ENCODE measurements at regions not wholly inside any gene's neighbourhood (a gene's known extent, or its start where the extent isn't known, plus 50 kb on each side); places are given as distances from the start of the nearest gene placed in this dataset.

DNA sequence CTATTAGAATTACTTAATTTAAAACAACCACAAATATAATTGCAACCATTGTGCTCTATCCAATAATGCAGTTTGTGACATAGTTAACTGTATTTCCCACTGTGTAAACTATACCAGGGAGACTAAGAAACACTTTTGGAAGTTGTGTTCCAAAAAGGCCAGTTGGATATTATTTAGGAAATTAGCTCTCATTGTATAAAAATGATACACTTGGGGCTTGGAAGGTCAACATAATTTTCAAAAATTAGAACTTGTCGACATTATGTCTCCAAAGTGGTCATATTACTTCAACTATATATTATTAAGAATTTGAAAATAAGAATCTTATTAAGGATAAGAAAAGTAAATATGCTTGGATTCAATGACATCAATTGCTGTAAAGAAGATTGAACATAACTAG, 876.6 kb downstream of the MRPL39 start:
- TF ChIP-seq, protein P1, sequence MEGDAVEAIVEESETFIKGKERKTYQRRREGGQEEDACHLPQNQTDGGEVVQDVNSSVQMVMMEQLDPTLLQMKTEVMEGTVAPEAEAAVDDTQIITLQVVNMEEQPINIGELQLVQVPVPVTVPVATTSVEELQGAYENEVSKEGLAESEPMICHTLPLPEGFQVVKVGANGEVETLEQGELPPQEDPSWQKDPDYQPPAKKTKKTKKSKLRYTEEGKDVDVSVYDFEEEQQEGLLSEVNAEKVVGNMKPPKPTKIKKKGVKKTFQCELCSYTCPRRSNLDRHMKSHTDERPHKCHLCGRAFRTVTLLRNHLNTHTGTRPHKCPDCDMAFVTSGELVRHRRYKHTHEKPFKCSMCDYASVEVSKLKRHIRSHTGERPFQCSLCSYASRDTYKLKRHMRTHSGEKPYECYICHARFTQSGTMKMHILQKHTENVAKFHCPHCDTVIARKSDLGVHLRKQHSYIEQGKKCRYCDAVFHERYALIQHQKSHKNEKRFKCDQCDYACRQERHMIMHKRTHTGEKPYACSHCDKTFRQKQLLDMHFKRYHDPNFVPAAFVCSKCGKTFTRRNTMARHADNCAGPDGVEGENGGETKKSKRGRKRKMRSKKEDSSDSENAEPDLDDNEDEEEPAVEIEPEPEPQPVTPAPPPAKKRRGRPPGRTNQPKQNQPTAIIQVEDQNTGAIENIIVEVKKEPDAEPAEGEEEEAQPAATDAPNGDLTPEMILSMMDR (IDR thresholded peaks at IDR 0.05; ENCODE audit: low read depth, low read length, missing input control) = no peak
- TF ChIP-seq, protein P2, sequence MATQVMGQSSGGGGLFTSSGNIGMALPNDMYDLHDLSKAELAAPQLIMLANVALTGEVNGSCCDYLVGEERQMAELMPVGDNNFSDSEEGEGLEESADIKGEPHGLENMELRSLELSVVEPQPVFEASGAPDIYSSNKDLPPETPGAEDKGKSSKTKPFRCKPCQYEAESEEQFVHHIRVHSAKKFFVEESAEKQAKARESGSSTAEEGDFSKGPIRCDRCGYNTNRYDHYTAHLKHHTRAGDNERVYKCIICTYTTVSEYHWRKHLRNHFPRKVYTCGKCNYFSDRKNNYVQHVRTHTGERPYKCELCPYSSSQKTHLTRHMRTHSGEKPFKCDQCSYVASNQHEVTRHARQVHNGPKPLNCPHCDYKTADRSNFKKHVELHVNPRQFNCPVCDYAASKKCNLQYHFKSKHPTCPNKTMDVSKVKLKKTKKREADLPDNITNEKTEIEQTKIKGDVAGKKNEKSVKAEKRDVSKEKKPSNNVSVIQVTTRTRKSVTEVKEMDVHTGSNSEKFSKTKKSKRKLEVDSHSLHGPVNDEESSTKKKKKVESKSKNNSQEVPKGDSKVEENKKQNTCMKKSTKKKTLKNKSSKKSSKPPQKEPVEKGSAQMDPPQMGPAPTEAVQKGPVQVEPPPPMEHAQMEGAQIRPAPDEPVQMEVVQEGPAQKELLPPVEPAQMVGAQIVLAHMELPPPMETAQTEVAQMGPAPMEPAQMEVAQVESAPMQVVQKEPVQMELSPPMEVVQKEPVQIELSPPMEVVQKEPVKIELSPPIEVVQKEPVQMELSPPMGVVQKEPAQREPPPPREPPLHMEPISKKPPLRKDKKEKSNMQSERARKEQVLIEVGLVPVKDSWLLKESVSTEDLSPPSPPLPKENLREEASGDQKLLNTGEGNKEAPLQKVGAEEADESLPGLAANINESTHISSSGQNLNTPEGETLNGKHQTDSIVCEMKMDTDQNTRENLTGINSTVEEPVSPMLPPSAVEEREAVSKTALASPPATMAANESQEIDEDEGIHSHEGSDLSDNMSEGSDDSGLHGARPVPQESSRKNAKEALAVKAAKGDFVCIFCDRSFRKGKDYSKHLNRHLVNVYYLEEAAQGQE (IDR thresholded peaks at IDR 0.05) = no peak
- TF ChIP-seq TAF1 (conservative IDR thresholded peaks at IDR 0.05) = no peak
- no peak for TF ChIP-seq FOXA2 (IDR thresholded peaks at IDR 0.05)
- no peak for TF ChIP-seq SP1 (IDR thresholded peaks at IDR 0.05)
- no peak for TF ChIP-seq RAD21 (IDR thresholded peaks at IDR 0.05)
- TF ChIP-seq, protein P3, sequence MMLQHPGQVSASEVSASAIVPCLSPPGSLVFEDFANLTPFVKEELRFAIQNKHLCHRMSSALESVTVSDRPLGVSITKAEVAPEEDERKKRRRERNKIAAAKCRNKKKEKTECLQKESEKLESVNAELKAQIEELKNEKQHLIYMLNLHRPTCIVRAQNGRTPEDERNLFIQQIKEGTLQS (IDR thresholded peaks at IDR 0.05) = no peak
- TF ChIP-seq EGR1 (IDR thresholded peaks at IDR 0.05; ENCODE audit: low read depth in 2 of 2) = no peak
- TF ChIP-seq YY1 (IDR thresholded peaks at IDR 0.05) = no peak
- TF ChIP-seq HNF4A (conservative IDR thresholded peaks at IDR 0.05) = no peak
- no peak for TF ChIP-seq JUND (IDR thresholded peaks at IDR 0.05)
- TF ChIP-seq, protein P4, sequence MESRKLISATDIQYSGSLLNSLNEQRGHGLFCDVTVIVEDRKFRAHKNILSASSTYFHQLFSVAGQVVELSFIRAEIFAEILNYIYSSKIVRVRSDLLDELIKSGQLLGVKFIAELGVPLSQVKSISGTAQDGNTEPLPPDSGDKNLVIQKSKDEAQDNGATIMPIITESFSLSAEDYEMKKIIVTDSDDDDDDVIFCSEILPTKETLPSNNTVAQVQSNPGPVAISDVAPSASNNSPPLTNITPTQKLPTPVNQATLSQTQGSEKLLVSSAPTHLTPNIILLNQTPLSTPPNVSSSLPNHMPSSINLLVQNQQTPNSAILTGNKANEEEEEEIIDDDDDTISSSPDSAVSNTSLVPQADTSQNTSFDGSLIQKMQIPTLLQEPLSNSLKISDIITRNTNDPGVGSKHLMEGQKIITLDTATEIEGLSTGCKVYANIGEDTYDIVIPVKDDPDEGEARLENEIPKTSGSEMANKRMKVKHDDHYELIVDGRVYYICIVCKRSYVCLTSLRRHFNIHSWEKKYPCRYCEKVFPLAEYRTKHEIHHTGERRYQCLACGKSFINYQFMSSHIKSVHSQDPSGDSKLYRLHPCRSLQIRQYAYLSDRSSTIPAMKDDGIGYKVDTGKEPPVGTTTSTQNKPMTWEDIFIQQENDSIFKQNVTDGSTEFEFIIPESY (IDR thresholded peaks at IDR 0.05) = no peak
- no peak for TF ChIP-seq RXRA (IDR thresholded peaks at IDR 0.05)
